Caco-2 (cell line): ENCODE measurements at regions not wholly inside any gene's neighbourhood (a gene's known extent, or its start where the extent isn't known, plus 50 kb on each side); places are given as distances from the start of the nearest gene placed in this dataset.

Experiments
- BruUV-seq: library from RNA; stranded (reverse); fragments of 400-500 nt; replicated peaks from 2 replicates; lab custom pipeline; 2021; lab: Mats Ljungman, UMichigan
- CTCF ChIA-PET: fragments of 300-600 bp; sonication (Branson Sonifier 250); formaldehyde crosslinking; loops from one replicate; lab custom pipeline; 2022; ENCODE audit warnings: antibody characterized with exemption; lab: Charles Lee
- POLR2A ChIA-PET: fragments of 300-600 bp; sonication (Branson Sonifier 250); formaldehyde crosslinking; loops from one replicate; lab custom pipeline; 2022; ENCODE audit warnings: antibody characterized with exemption; lab: Charles Lee
- DNase-seq, 2 experiments: peaks; one replicate each; pipeline versions ENCODE4 v3.0.0 to v3.0.0-alpha.2; 2020 to 2022
- H3K27me3 ChIP-seq: replicated peaks from 2 replicates; pipeline ENCODE4 v1.6.0; 2011; ENCODE audit warnings: low read length; ENCODE audit not compliant: control insufficient read depth, insufficient read depth
- H3K36me3 ChIP-seq: 2 replicates; pipeline ENCODE4 v1.5.1; 2011; ENCODE audit warnings: low read length; ENCODE audit not compliant: control insufficient read depth, insufficient read depth
- H3K4me1 ChIP-seq: fragments of 250-450 bp; sonication (Bioruptor Pico); 2 replicates; pipeline ENCODE4 v1.5.1; 2020; ENCODE audit warnings: mild to moderate bottlenecking
- H3K4me3 ChIP-seq: 2 replicates; pipeline ENCODE4 v1.5.1; 2011; ENCODE audit warnings: low read depth, mild to moderate bottlenecking, control low read depth, low read length
- H3K9me3 ChIP-seq: fragments of 250-450 bp; sonication (Bioruptor Pico); 2 replicates; pipeline ENCODE4 v1.5.1; 2020; ENCODE audit warnings: mild to moderate bottlenecking, moderate library complexity
- H3K27ac Mint-ChIP-seq: one replicate; pipeline ENCODE4 v1.8.0; 2022; ENCODE audit warnings: mixed read lengths; ENCODE audit not compliant: unreplicated experiment
- H3K27me3 Mint-ChIP-seq: one replicate; pipeline ENCODE4 v1.8.0; 2022; ENCODE audit warnings: mixed read lengths; ENCODE audit not compliant: insufficient read depth, unreplicated experiment
- H3K36me3 Mint-ChIP-seq: one replicate; pipeline ENCODE4 v1.8.0; 2022; ENCODE audit warnings: mild to moderate bottlenecking, mixed read lengths; ENCODE audit not compliant: insufficient read depth, unreplicated experiment
- H3K4me1 Mint-ChIP-seq: one replicate; pipeline ENCODE4 v1.8.0; 2022; ENCODE audit warnings: low read depth, mixed read lengths; ENCODE audit not compliant: unreplicated experiment
- H3K4me3 Mint-ChIP-seq: one replicate; pipeline ENCODE4 v1.8.0; 2022; ENCODE audit warnings: mild to moderate bottlenecking, moderate library complexity, mixed read lengths; ENCODE audit not compliant: unreplicated experiment
- H3K9me3 Mint-ChIP-seq: one replicate; pipeline ENCODE4 v1.8.0; 2022; ENCODE audit warnings: mixed read lengths; ENCODE audit not compliant: unreplicated experiment
- intact Hi-C: fragments of 100-400 bp; cut with micrococcal nuclease; formaldehyde crosslinking; loops from one replicate; pipeline ENCODE4 v1.10.0; 2022; ENCODE audit not compliant: unreplicated experiment
- TF ChIP-seq, protein P1 (sequence below), 2 experiments: fragments of 200-600 bp in 1 of 2; IDR thresholded peaks; 1 replicate in 1 of 2; 2 replicates in 1 of 2; pipeline versions ENCODE4 v1.5.1 to v1.8.0; 2011 to 2022; ENCODE audit warnings: antibody characterized with exemption in 1 of 2, control low read depth in 1 of 2, inconsistent platforms in 1 of 2, low read depth in 1 of 2, low read length in 1 of 2, mild to moderate bottlenecking in 1 of 2, moderate library complexity in 1 of 2; ENCODE audit not compliant: insufficient read depth in 1 of 2, severe bottlenecking in 1 of 2, unreplicated experiment in 1 of 2

DNA sequence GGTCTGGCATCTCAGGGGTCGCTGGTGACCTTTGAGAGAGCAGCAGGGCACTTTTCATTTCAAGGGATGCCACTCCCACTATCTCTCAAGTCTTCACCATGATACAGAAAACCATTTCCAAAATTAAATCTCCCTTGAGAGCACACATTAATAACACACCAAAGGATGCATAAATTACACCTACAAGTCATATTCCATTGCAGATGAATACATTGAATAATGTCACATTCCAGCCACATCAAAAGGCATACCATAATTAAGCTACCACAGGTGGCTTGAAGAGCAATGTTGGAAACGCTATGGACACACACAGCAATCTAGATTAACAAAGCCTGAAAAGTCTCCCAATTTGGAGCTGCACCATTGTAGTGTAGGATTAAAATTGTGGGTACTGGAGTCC is 353.3 kb upstream of the ZMIZ1 start:
- BruUV-seq, result no TSS peak
- ChIA-PET POLR2A (no interaction called here), CTCF (no interaction called here)
- Histone ChIP-seq H3K27me3 (no peaks in the 10 kb centered on the region), H3K36me3 (no peaks in the 10 kb centered on the region), H3K9me3 (no peaks in the 10 kb centered on the region), H3K4me1 (no peaks in the 10 kb centered on the region), H3K4me3 (no peak overlapping the region)
- no peaks in the 10 kb centered on the region for H3K9me3 Mint-ChIP-seq
- intact Hi-C loops, result no loop called here
- no peaks in the 10 kb centered on the region for H3K27me3 Mint-ChIP-seq
- H3K36me3 Mint-ChIP-seq, result no peaks in the 10 kb centered on the region
- no peak overlapping the region for H3K27ac Mint-ChIP-seq
- no peaks in the 10 kb centered on the region for H3K4me1 Mint-ChIP-seq
- no peak for DNase-seq
- no peak overlapping the region for H3K4me3 Mint-ChIP-seq
- TF ChIP-seq, protein P1, sequence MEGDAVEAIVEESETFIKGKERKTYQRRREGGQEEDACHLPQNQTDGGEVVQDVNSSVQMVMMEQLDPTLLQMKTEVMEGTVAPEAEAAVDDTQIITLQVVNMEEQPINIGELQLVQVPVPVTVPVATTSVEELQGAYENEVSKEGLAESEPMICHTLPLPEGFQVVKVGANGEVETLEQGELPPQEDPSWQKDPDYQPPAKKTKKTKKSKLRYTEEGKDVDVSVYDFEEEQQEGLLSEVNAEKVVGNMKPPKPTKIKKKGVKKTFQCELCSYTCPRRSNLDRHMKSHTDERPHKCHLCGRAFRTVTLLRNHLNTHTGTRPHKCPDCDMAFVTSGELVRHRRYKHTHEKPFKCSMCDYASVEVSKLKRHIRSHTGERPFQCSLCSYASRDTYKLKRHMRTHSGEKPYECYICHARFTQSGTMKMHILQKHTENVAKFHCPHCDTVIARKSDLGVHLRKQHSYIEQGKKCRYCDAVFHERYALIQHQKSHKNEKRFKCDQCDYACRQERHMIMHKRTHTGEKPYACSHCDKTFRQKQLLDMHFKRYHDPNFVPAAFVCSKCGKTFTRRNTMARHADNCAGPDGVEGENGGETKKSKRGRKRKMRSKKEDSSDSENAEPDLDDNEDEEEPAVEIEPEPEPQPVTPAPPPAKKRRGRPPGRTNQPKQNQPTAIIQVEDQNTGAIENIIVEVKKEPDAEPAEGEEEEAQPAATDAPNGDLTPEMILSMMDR (IDR thresholded peaks at IDR 0.05; ENCODE audit: insufficient read depth in 1 of 2, low read depth in 1 of 2, low read length in 1 of 2, severe bottlenecking in 1 of 2, unreplicated experiment in 1 of 2), result no peak

DNA sequence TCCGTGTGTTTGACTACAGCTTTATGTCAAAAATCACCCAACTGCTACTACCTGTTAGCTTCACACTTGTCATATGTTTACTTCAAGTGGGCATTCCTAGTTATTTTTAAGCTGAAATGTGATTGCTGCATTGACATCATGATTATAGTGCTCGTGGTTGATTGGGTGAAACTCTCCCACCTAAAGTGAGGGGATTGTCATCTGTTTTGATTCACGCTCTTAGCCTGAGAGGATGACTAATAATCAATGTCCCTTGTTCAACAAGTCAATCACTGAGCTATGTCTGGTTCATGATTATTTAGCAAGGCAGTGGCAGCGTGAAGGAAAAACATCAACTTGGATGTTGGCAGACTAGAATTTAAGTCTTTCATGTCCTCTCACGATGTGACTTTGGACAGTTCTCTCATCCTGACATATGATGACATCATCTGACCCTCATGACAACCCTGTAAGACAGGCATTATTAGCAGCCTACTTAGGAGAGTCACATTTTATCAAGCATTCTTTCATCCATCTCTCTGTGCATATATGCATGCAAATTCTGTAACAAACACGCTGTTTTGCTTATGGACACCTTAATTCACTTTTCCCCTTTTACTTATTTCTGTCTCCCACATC is 352.6 kb upstream of the ZMIZ1 start:
- Mint-ChIP-seq H3K36me3 (no peaks in the 10 kb centered on the region), H3K27me3 (no peaks in the 10 kb centered on the region), H3K9me3 (no peaks in the 10 kb centered on the region), H3K4me1 (no peaks in the 10 kb centered on the region), H3K4me3 (no peak overlapping the region), H3K27ac (no peak overlapping the region)
- TF ChIP-seq, protein P1 (IDR thresholded peaks at IDR 0.05; ENCODE audit: insufficient read depth in 1 of 2, low read depth in 1 of 2, low read length in 1 of 2, severe bottlenecking in 1 of 2, unreplicated experiment in 1 of 2), result no peak
- Histone ChIP-seq H3K27me3 (no peaks in the 10 kb centered on the region), H3K4me1 (no peaks in the 10 kb centered on the region), H3K4me3 (no peak overlapping the region), H3K9me3 (no peaks in the 10 kb centered on the region), H3K36me3 (no peaks in the 10 kb centered on the region)
- CTCF ChIA-PET, result no interaction called here
- DNase-seq, result no peak
- no TSS peak for BruUV-seq
- intact Hi-C loops, result no loop called here
- POLR2A ChIA-PET, result no interaction called here

DNA sequence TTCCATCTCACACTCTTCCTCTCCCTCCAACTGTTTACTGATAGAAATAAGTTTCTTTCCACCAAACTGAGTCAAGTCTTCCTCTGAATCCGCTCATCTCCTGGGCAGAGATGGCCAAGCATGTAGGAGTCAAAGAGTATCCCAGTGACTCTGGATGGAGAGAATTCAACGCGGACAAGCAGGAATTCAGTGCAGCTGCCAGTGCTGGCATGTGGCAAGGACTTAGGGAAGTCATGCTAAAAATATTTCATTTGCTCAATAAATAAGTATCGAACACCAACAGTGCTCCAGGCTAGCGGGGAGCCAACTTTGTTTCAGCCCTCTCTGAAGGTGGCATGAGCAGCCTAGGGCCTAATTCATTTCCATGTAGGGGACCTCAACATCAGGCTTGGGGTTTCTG is 351.6 kb upstream of the ZMIZ1 start:
- no peak for DNase-seq
- no peaks in the 10 kb centered on the region for H3K27me3 ChIP-seq
- ChIA-PET CTCF (no interaction called here), POLR2A (no interaction called here)
- intact Hi-C loops, result no loop called here
- H3K27ac Mint-ChIP-seq, result no peak overlapping the region
- H3K27me3 Mint-ChIP-seq, result no peaks in the 10 kb centered on the region
- no peaks in the 10 kb centered on the region for H3K36me3 Mint-ChIP-seq
- no peaks in the 10 kb centered on the region for H3K9me3 ChIP-seq
- H3K4me3 Mint-ChIP-seq, result no peak overlapping the region
- H3K4me1 ChIP-seq, result no peaks in the 10 kb centered on the region
- no peaks in the 10 kb centered on the region for H3K4me1 Mint-ChIP-seq
- BruUV-seq, result no TSS peak
- H3K4me3 ChIP-seq, result no peak overlapping the region
- no peaks in the 10 kb centered on the region for H3K9me3 Mint-ChIP-seq
- H3K36me3 ChIP-seq, result no peaks in the 10 kb centered on the region
- TF ChIP-seq, protein P1 (IDR thresholded peaks at IDR 0.05; ENCODE audit: insufficient read depth in 1 of 2, low read depth in 1 of 2, low read length in 1 of 2, severe bottlenecking in 1 of 2, unreplicated experiment in 1 of 2), result no peak
